Thymus (tissue), 11 donors: ENCODE measurements at regions not wholly inside any gene's neighbourhood (a gene's known extent, or its start where the extent isn't known, plus 50 kb on each side); places are given as distances from the start of the nearest gene placed in this dataset.

Experiments
- DNase-seq, 9 donors: peaks; one replicate each; pipeline ENCODE4 v3.0.0-alpha.2; 2013; ENCODE audit warnings: low spot score in 9 of 9, low read depth in 6 of 9, missing footprints in 1 of 9
- H3K27ac ChIP-seq, 2 donors: one replicate each; pipeline ENCODE4 v1.5.1; 2013; ENCODE audit warnings: control low read depth in 1 of 2, low read depth in 1 of 2, low read length in 1 of 2, mild to moderate bottlenecking in 1 of 2, moderate library complexity in 1 of 2
- H3K27me3 ChIP-seq, 2 donors: one replicate each; pipeline ENCODE4 v1.5.1; 2013; ENCODE audit warnings: low read length in 1 of 2; ENCODE audit not compliant: control insufficient read depth in 2 of 2, insufficient read depth in 1 of 2
- H3K36me3 ChIP-seq, 2 donors: one replicate each; pipeline ENCODE4 v1.5.1; 2013; ENCODE audit warnings: low read length in 1 of 2, mild to moderate bottlenecking in 1 of 2, moderate library complexity in 1 of 2; ENCODE audit not compliant: control insufficient read depth in 2 of 2, insufficient read depth in 2 of 2
- H3K4me1 ChIP-seq, 2 donors: one replicate each; pipeline ENCODE4 v1.5.1; 2013; ENCODE audit warnings: low read length in 2 of 2; ENCODE audit not compliant: control insufficient read depth in 2 of 2, insufficient read depth in 2 of 2
- H3K4me3 ChIP-seq, 2 donors: one replicate each; pipeline ENCODE4 v1.5.1; 2013; ENCODE audit warnings: low read length in 2 of 2, control low read depth in 1 of 2, mild to moderate bottlenecking in 1 of 2
- H3K9me3 ChIP-seq, 2 donors: one replicate each; pipeline ENCODE4 v1.5.1; 2013; ENCODE audit warnings: low read length in 1 of 2, mild to moderate bottlenecking in 1 of 2; ENCODE audit not compliant: control insufficient read depth in 2 of 2, insufficient read depth in 1 of 2
- WGBS: extraction: QIAGEN DNeasy Blood & Tissue Kit; methylation state at CpG from one replicate; pipeline ENCODE4 v1.1.7; 2013; 5-methylcytosine and 5-hydroxymethylcytosine counted together
- donor health status: healthy.

- 92% methylated on average over 3 of the region's 3 CpGs for WGBS
- Histone ChIP-seq H3K27me3 (no peaks in the 10 kb centered on the region), H3K9me3 (peaks cover 0 to 1% of the 10 kb centered on the region in 2 donors), H3K4me1 (no peaks in the 10 kb centered on the region), H3K4me3 (no peak overlapping the region), H3K36me3 (no peaks in the 10 kb centered on the region), H3K27ac (no peak overlapping the region)
- DNase-seq = no peak
These were observed 837.0 kb downstream of the PDHA2 start for GRCh38 chr4:96676754-96677435.

- no peak overlapping the region for H3K4me3 ChIP-seq
- H3K27ac ChIP-seq = no peak overlapping the region
- DNase-seq = no peak
- H3K27me3 ChIP-seq = no peaks in the 10 kb centered on the region
- no peaks in the 10 kb centered on the region for H3K4me1 ChIP-seq
- H3K9me3 ChIP-seq = no peaks in the 10 kb centered on the region
- WGBS = 3% methylated on average over 1 of the region's 1 CpG
- no peaks in the 10 kb centered on the region for H3K36me3 ChIP-seq
These were observed 837.6 kb downstream of the PDHA2 start for GRCh38 chr4:96677499-96677898.

GRCh38 chr4:96681218-96681617, 841.3 kb downstream of the PDHA2 start:
- Histone ChIP-seq H3K36me3 (no peaks in the 10 kb centered on the region), H3K4me3 (no peak overlapping the region), H3K4me1 (no peaks in the 10 kb centered on the region), H3K27ac (no peak overlapping the region), H3K9me3 (no peaks in the 10 kb centered on the region), H3K27me3 (no peaks in the 10 kb centered on the region)
- DNase-seq = no peak

- 94% methylated on average over 7 of the region's 7 CpGs for WGBS
- H3K36me3 ChIP-seq = no peaks in the 10 kb centered on the region
- DNase-seq = no peak
- H3K27me3 ChIP-seq = no peaks in the 10 kb centered on the region
- no peak overlapping the region for H3K27ac ChIP-seq
- no peaks in the 10 kb centered on the region for H3K4me1 ChIP-seq
- H3K9me3 ChIP-seq = no peaks in the 10 kb centered on the region
- no peak overlapping the region for H3K4me3 ChIP-seq
These were observed 845.8 kb downstream of the PDHA2 start for GRCh38 chr4:96685691-96686090.

- Histone ChIP-seq H3K4me3 (no peak overlapping the region), H3K4me1 (no peaks in the 10 kb centered on the region), H3K27ac (no peak overlapping the region), H3K36me3 (no peaks in the 10 kb centered on the region), H3K27me3 (no peaks in the 10 kb centered on the region), H3K9me3 (no peaks in the 10 kb centered on the region)
- 89% methylated on average over 5 of the region's 5 CpGs for WGBS
- DNase-seq = no peak
These were observed 851.6 kb downstream of the PDHA2 start for GRCh38 chr4:96691521-96691920.

- no peak for DNase-seq
- H3K27me3 ChIP-seq = no peaks in the 10 kb centered on the region
- H3K4me1 ChIP-seq = no peaks in the 10 kb centered on the region
- WGBS = 93% methylated on average over 2 of the region's 2 CpGs
- no peak overlapping the region for H3K27ac ChIP-seq
- H3K36me3 ChIP-seq = no peaks in the 10 kb centered on the region
- H3K9me3 ChIP-seq = no peaks in the 10 kb centered on the region
- no peak overlapping the region for H3K4me3 ChIP-seq
These were observed 858.9 kb downstream of the PDHA2 start for GRCh38 chr4:96698831-96699230.

- 90% methylated on average over 2 of the region's 2 CpGs for WGBS
- Histone ChIP-seq H3K4me1 (no peaks in the 10 kb centered on the region), H3K27me3 (no peaks in the 10 kb centered on the region), H3K36me3 (no peaks in the 10 kb centered on the region), H3K9me3 (no peaks in the 10 kb centered on the region), H3K4me3 (no peak overlapping the region), H3K27ac (no peak overlapping the region)
- no peak for DNase-seq
These were observed 863.4 kb downstream of the PDHA2 start for GRCh38 chr4:96703265-96703664.

GRCh38 chr4:96708766-96709165, 868.9 kb downstream of the PDHA2 start:
- Histone ChIP-seq H3K9me3 (no peaks in the 10 kb centered on the region), H3K27me3 (no peaks in the 10 kb centered on the region)
- WGBS = 10% methylated on average over 1 of the region's 1 CpG

GRCh38 chr4:96713271-96713850, 873.5 kb downstream of the PDHA2 start:
- no peaks in the 10 kb centered on the region for H3K9me3 ChIP-seq
- H3K27me3 ChIP-seq = no peaks in the 10 kb centered on the region
- DNase-seq = no peak
- 93% methylated on average over 7 of the region's 7 CpGs for WGBS
- H3K4me3 ChIP-seq = no peak overlapping the region
- no peaks in the 10 kb centered on the region for H3K4me1 ChIP-seq
- H3K27ac ChIP-seq = no peak overlapping the region
- H3K36me3 ChIP-seq = no peaks in the 10 kb centered on the region

More at GRCh38 chr4:96708766-96709165, 868.9 kb downstream of the PDHA2 start:
- Histone ChIP-seq H3K4me3 (no peak overlapping the region), H3K4me1 (no peaks in the 10 kb centered on the region), H3K36me3 (no peaks in the 10 kb centered on the region), H3K27ac (no peak overlapping the region)
- DNase-seq = no peak
